Transverse colon (tissue), 4 donors: ENCODE measurements at regions not wholly inside any gene's neighbourhood (a gene's known extent, or its start where the extent isn't known, plus 50 kb on each side); places are given as distances from the start of the nearest gene placed in this dataset.

Source experiments
- DNase-seq: peaks from one replicate; pipeline ENCODE4 v3.0.0-alpha.2; 2019
- H3K27ac ChIP-seq, 4 donors: fragments of 200-600 bp; sonication (generic); 2 replicates each; pipeline ENCODE4 v1.5.1; 2016 to 2018; ENCODE audit warnings: inconsistent platforms in 4 of 4
- H3K27me3 ChIP-seq: fragments of 200-600 bp; sonication (generic); 2 replicates; pipeline ENCODE4 v1.5.1; 2017; ENCODE audit warnings: inconsistent platforms
- H3K36me3 ChIP-seq, 4 donors: fragments of 200-600 bp; sonication (generic); 2 replicates each; pipeline ENCODE4 v1.5.1; 2017 to 2019; ENCODE audit warnings: inconsistent platforms in 4 of 4
- H3K4me1 ChIP-seq, 4 donors: fragments of 200-600 bp; sonication (generic); 2 replicates each; pipeline ENCODE4 v1.5.1; 2017 to 2020; ENCODE audit warnings: inconsistent platforms in 4 of 4
- H3K4me3 ChIP-seq, 4 donors: fragments of 200-600 bp; sonication (generic); 1 replicate in 1 of 4; 2 replicates in 3 of 4; pipeline versions ENCODE4 v1.5.1 to v1.6.1; 2017 to 2019; ENCODE audit warnings: inconsistent platforms in 4 of 4
- H3K9me3 ChIP-seq, 2 donors: fragments of 200-600 bp; sonication (generic); 2 replicates each; pipeline ENCODE4 v1.5.1; 2017 to 2019; ENCODE audit warnings: inconsistent platforms in 2 of 2
- EP300 ChIP-seq: sonication (generic); formaldehyde crosslinking; IDR thresholded peaks from one replicate; pipeline ENCODE4 v1.6.1; 2017; ENCODE audit warnings: antibody characterized with exemption, low read depth
- POLR2A ChIP-seq: fragments of 450-650 bp; IDR thresholded peaks from one replicate; pipeline ENCODE4 v1.6.1; 2016; ENCODE audit warnings: antibody characterized with exemption, mild to moderate bottlenecking, moderate library complexity
- POLR2AphosphoS5 ChIP-seq, 3 donors: sonication (generic); formaldehyde crosslinking; IDR thresholded peaks; one replicate each; pipeline ENCODE4 v1.6.1; 2016; ENCODE audit warnings: antibody characterized with exemption in 3 of 3
- WGBS, 2 donors: methylation state at CpG; one replicate each; pipeline ENCODE4 v1.1.5; 2018; ENCODE audit warnings: low coverage in 1 of 2; 5-methylcytosine and 5-hydroxymethylcytosine counted together
- in situ Hi-C, 4 donors: fragments of 200-750 bp; cut with MboI; loops; one replicate each; pipeline versions ENCODE4 v1.15.0 to v1.15.1; 2017; ENCODE audit warnings: low sequenced_read_pairs in 3 of 4, low pct_ligation_motif_present in 1 of 4, low pct_unique_long_range_greater_than_20kb in 1 of 4
- intact Hi-C: fragments of 100-400 bp; cut with DNase I; formaldehyde crosslinking; loops from one replicate; pipeline ENCODE4 v1.15.1; 2023; ENCODE audit warnings: low total_unique reads
- TF ChIP-seq, protein P1 (sequence below), 5 experiments: fragments of 200-600 bp in 3 of 5; fragments of 450-650 bp in 2 of 5; sonication (generic) in 3 of 5; IDR thresholded peaks; 1 replicate in 2 of 5; 2 replicates in 3 of 5; pipeline ENCODE4 v1.5.1; 2016 to 2017; ENCODE audit warnings: antibody characterized with exemption in 5 of 5, inconsistent platforms in 3 of 5, mild to moderate bottlenecking in 2 of 5, moderate library complexity in 1 of 5

DNA sequence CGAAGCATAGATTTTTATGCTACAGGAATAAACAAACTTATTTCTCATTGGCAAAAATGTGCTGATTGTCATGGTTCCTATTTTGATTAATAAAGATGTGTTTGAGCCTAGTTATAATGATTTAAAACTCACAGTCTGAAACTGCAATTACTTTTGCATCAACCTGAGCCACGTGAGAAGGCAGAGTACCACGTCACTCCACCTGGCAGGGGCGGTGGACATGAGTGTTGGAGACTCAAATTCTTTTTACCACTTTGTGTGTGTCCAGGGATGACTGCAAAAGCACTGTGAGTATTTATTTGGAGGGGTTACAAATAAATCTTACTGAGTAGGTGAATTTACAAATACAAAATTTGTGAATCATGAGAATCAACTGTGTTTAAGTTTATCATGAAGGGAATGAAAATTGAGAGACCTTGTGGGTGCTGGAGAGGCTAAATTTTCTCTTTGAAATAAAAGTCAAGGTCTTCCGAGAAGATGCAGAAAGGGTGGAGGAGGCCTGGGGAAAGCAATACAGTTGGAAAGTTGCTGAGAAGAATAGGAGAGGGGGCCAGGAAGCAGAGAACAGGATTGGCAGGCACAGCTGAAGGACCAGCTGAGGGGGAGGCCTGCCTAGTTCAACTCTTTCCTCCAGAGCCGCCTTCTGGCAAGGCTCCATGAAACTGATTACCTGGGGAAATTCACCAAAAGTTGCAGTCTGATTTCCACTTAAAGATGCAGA is 316.4 kb downstream of the MYCN start:
- TF ChIP-seq POLR2AphosphoS5 (IDR thresholded peaks at IDR 0.05) (no peak), EP300 (no peak), POLR2A (no peak)
- TF ChIP-seq, protein P1, sequence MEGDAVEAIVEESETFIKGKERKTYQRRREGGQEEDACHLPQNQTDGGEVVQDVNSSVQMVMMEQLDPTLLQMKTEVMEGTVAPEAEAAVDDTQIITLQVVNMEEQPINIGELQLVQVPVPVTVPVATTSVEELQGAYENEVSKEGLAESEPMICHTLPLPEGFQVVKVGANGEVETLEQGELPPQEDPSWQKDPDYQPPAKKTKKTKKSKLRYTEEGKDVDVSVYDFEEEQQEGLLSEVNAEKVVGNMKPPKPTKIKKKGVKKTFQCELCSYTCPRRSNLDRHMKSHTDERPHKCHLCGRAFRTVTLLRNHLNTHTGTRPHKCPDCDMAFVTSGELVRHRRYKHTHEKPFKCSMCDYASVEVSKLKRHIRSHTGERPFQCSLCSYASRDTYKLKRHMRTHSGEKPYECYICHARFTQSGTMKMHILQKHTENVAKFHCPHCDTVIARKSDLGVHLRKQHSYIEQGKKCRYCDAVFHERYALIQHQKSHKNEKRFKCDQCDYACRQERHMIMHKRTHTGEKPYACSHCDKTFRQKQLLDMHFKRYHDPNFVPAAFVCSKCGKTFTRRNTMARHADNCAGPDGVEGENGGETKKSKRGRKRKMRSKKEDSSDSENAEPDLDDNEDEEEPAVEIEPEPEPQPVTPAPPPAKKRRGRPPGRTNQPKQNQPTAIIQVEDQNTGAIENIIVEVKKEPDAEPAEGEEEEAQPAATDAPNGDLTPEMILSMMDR (IDR thresholded peaks at IDR 0.05), result no peak
- intact Hi-C loops (no loop called here), in situ Hi-C loops (no loop called here)
- no peak for DNase-seq
- Histone ChIP-seq H3K36me3 (no peaks in the 10 kb centered on the region), H3K9me3 (no peaks in the 10 kb centered on the region), H3K4me3 (no peak overlapping the region), H3K27ac (no peak overlapping the region), H3K27me3 (no peaks in the 10 kb centered on the region), H3K4me1 (no peaks in the 10 kb centered on the region)
- 80 to 92% methylated on average over 2 to 6 of the region's 6 CpGs for WGBS, 2 donors

DNA sequence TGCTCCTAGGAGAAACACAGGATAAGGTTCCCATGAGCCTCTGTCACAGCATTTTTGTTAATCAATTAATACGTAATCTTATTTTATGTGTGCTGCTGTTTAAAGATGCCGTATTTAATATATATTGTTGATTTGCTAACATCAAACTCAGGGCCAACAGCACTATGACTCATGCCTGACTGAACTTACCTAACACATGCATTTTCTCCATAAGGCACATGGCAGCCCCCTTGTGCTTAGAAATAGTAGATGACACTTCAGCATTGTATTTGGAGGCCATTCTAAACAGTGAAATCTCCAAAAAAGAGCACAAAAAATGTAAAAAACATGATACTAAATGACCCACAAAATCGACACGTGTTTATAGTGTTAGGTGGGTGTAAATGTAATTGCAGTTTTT is 314.8 kb downstream of the MYCN start:
- H3K27ac ChIP-seq, result no peak overlapping the region
- 83 to 91% methylated on average over 4 of the region's 4 CpGs for WGBS, 2 donors
- TF ChIP-seq POLR2AphosphoS5 (IDR thresholded peaks at IDR 0.05) (no peak), EP300 (no peak), POLR2A (no peak)
- TF ChIP-seq, protein P1 (IDR thresholded peaks at IDR 0.05), result no peak
- H3K27me3 ChIP-seq, result no peaks in the 10 kb centered on the region
- no peaks in the 10 kb centered on the region for H3K4me1 ChIP-seq
- no peaks in the 10 kb centered on the region for H3K36me3 ChIP-seq
- DNase-seq, result no peak
- intact Hi-C loops, result no loop called here
- H3K9me3 ChIP-seq, result no peaks in the 10 kb centered on the region
- in situ Hi-C loops, result no loop called here
- no peak overlapping the region for H3K4me3 ChIP-seq

DNA sequence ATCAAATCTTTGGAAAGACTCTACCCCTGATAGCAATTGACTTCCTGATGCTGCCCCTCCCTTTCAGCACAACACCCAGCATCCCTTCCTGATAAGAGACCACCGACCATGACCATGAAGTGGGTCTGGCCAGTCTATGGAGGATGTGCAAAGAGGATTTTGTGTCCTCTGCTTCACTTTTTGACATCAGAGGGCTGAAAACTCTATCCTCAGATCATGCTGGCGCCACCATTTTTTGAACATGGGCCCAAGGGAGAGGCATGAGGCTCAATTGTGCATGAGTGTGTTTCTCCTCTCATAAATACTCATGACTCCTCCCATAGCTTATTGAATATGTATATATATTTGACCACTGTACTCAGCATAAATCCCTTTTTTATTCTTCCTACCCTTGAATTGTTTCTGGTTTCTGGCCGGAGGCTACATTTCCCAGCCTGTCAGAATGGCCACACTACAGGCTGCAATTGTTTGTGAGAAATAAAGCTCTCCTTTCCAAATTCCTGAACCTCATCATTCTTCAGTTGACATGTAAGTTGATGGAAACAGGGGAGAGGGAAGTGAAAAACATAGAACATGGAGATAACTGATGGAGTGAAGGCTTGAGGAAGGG is 314.1 kb downstream of the MYCN start:
- TF ChIP-seq POLR2AphosphoS5 (IDR thresholded peaks at IDR 0.05), result no peak
- TF ChIP-seq, protein P1 (IDR thresholded peaks at IDR 0.05), result no peak
- Histone ChIP-seq H3K4me1 (no peaks in the 10 kb centered on the region), H3K9me3 (no peaks in the 10 kb centered on the region), H3K4me3 (no peak overlapping the region), H3K36me3 (no peaks in the 10 kb centered on the region), H3K27me3 (no peaks in the 10 kb centered on the region), H3K27ac (no peak overlapping the region)
- DNase-seq, result no peak
- intact Hi-C loops (no loop called here), in situ Hi-C loops (no loop called here)
- 79 to 87% methylated on average over 3 of the region's 3 CpGs for WGBS, 2 donors

DNA sequence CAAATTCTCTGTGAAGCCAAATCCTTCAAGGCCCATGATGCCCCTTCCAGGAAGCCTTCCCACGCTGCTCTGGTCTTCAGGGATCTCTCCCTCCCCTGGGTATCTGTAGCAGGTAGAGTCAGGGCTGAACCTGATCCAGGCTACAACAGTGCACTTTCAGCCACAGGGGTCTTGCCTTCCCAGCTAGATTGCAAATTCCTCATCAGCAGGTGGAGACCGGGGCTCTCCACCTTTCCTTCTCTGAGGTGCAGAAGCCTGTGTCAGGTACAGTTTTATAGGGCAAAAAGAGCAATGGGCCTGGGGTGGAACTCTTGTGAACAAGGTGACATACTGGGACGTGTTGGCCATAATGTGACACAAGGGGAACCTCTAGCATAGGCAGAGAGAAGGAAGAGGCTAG is 312.9 kb downstream of the MYCN start:
- in situ Hi-C loops (no loop called here), intact Hi-C loops (no loop called here)
- Histone ChIP-seq H3K27ac (no peak overlapping the region), H3K4me3 (no peak overlapping the region), H3K36me3 (no peaks in the 10 kb centered on the region), H3K9me3 (no peaks in the 10 kb centered on the region), H3K4me1 (no peaks in the 10 kb centered on the region), H3K27me3 (no peaks in the 10 kb centered on the region)
- 85% methylated on average over 3 of the region's 3 CpGs; no CpG with 5 or more reads in 1 of the 2 donors for WGBS, 2 donors
- no peak for DNase-seq
- TF ChIP-seq POLR2A, result no peak
- TF ChIP-seq, protein P1 (IDR thresholded peaks at IDR 0.05), result no peak
- TF ChIP-seq EP300, result no peak
- TF ChIP-seq POLR2AphosphoS5 (IDR thresholded peaks at IDR 0.05), result no peak
